Hepatocyte (in vitro differentiated cells): ENCODE measurements at regions not wholly inside any gene's neighbourhood (a gene's known extent, or its start where the extent isn't known, plus 50 kb on each side); places are given as distances from the start of the nearest gene placed in this dataset.
"Not testable (repeated sequence)": the region's sequence is repeated elsewhere in the genome, so short reads cannot be mapped to it uniquely, and the experiment has no call there.

ENCODE experiments used
- DNase-seq: peaks from one replicate; pipeline ENCODE4 v3.0.0-alpha.2; 2016; ENCODE audit warnings: low spot score
- H2AFZ ChIP-seq: fragments of 200-600 bp; sonication (generic); 2 replicates; pipeline ENCODE4 v1.6.0; 2016; ENCODE audit warnings: antibody characterized with exemption, mild to moderate bottlenecking
- H3K27ac ChIP-seq: fragments of 200-600 bp; sonication (generic); 2 replicates; pipeline ENCODE4 v1.5.1; 2016; ENCODE audit warnings: mild to moderate bottlenecking
- H3K27me3 ChIP-seq: fragments of 200-600 bp; sonication (generic); 2 replicates; pipeline ENCODE4 v1.6.1; 2016
- H3K36me3 ChIP-seq: fragments of 200-600 bp; sonication (generic); replicated peaks from 2 replicates; pipeline ENCODE4 v1.5.1; 2016; ENCODE audit warnings: low read depth; ENCODE audit not compliant: insufficient read depth
- H3K4me1 ChIP-seq: fragments of 200-600 bp; sonication (generic); 2 replicates; pipeline ENCODE4 v1.5.1; 2016; ENCODE audit warnings: mild to moderate bottlenecking, moderate library complexity; ENCODE audit not compliant: insufficient read depth
- H3K4me2 ChIP-seq: fragments of 200-600 bp; sonication (generic); 2 replicates; pipeline ENCODE4 v1.6.0; 2016
- H3K4me3 ChIP-seq: fragments of 200-600 bp; sonication (generic); 2 replicates; pipeline ENCODE4 v1.5.1; 2016; ENCODE audit warnings: mild to moderate bottlenecking
- H3K79me2 ChIP-seq: fragments of 200-600 bp; sonication (generic); 2 replicates; pipeline ENCODE4 v1.6.0; 2017; ENCODE audit warnings: mild to moderate bottlenecking
- H3K9me2 ChIP-seq: fragments of 200-600 bp; sonication (generic); replicated peaks from 2 replicates; pipeline ENCODE4 v1.6.0; 2017; ENCODE audit warnings: mild to moderate bottlenecking; ENCODE audit not compliant: insufficient read depth
- H3K9me3 ChIP-seq: fragments of 200-600 bp; sonication (generic); 2 replicates; pipeline ENCODE4 v1.5.1; 2016; ENCODE audit warnings: low read depth, mild to moderate bottlenecking
- H4K20me1 ChIP-seq: fragments of 200-600 bp; sonication (generic); 2 replicates; pipeline ENCODE4 v1.6.0; 2016; ENCODE audit warnings: mild to moderate bottlenecking; ENCODE audit not compliant: insufficient read depth, poor library complexity, severe bottlenecking
- EZH2 ChIP-seq: fragments of 200-600 bp; sonication (generic); IDR thresholded peaks from 2 replicates; pipeline ENCODE4 v1.6.1; 2016; ENCODE audit warnings: antibody characterized with exemption, mild to moderate bottlenecking, borderline replicate concordance
- EZH2phosphoT487 ChIP-seq: fragments of 200-600 bp; sonication (generic); IDR thresholded peaks from one replicate; pipeline ENCODE4 v1.6.1; 2018; ENCODE audit warnings: antibody characterized with exemption, mild to moderate bottlenecking, low read depth, moderate library complexity; ENCODE audit not compliant: unreplicated experiment, severe bottlenecking
- WGBS: methylation state at CpG from one replicate; pipeline ENCODE4 v1.1.6; 2016; ENCODE audit warnings: low lambda C conversion rate; ENCODE audit errors: missing lambda C conversion rate; 5-methylcytosine and 5-hydroxymethylcytosine counted together
- TF ChIP-seq, protein P1 (sequence below): fragments of 200-600 bp; sonication (generic); IDR thresholded peaks from 2 replicates; pipeline ENCODE4 v1.5.1; 2016; ENCODE audit warnings: antibody characterized with exemption, mild to moderate bottlenecking; ENCODE audit not compliant: poor library complexity

GRCh38 chr21:18118566-18118965, 126.1 kb upstream of the CHODL start:
- Histone ChIP-seq H2AFZ (no peak overlapping the region), H4K20me1 (no peaks in the 10 kb centered on the region), H3K79me2 (no peaks in the 10 kb centered on the region), H3K4me2 (no peak overlapping the region), H3K27me3 (no peaks in the 10 kb centered on the region), H3K27ac (no peak overlapping the region), H3K9me3 (no peaks in the 10 kb centered on the region), H3K9me2 (no peaks in the 10 kb centered on the region), H3K4me3 (no peak overlapping the region), H3K36me3 (no peaks in the 10 kb centered on the region), H3K4me1 (no peaks in the 10 kb centered on the region)
- no peak for DNase-seq
- TF ChIP-seq EZH2 (no peak), EZH2phosphoT487 (no peak)
- TF ChIP-seq, protein P1, sequence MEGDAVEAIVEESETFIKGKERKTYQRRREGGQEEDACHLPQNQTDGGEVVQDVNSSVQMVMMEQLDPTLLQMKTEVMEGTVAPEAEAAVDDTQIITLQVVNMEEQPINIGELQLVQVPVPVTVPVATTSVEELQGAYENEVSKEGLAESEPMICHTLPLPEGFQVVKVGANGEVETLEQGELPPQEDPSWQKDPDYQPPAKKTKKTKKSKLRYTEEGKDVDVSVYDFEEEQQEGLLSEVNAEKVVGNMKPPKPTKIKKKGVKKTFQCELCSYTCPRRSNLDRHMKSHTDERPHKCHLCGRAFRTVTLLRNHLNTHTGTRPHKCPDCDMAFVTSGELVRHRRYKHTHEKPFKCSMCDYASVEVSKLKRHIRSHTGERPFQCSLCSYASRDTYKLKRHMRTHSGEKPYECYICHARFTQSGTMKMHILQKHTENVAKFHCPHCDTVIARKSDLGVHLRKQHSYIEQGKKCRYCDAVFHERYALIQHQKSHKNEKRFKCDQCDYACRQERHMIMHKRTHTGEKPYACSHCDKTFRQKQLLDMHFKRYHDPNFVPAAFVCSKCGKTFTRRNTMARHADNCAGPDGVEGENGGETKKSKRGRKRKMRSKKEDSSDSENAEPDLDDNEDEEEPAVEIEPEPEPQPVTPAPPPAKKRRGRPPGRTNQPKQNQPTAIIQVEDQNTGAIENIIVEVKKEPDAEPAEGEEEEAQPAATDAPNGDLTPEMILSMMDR: no peak
- 77% methylated on average over 1 of the region's 1 CpG for WGBS

GRCh38 chr21:18117176-18117575, 127.5 kb upstream of the CHODL start:
- WGBS: 33% methylated on average over 1 of the region's 1 CpG
- Histone ChIP-seq H3K79me2 (no peaks in the 10 kb centered on the region), H3K9me2 (no peaks in the 10 kb centered on the region), H3K27me3 (no peaks in the 10 kb centered on the region), H2AFZ (no peak overlapping the region), H4K20me1 (no peaks in the 10 kb centered on the region), H3K4me3 (no peak overlapping the region), H3K36me3 (no peaks in the 10 kb centered on the region), H3K9me3 (no peaks in the 10 kb centered on the region), H3K4me2 (no peak overlapping the region), H3K4me1 (no peaks in the 10 kb centered on the region), H3K27ac (no peak overlapping the region)
- TF ChIP-seq, protein P1: no peak
- no peak for TF ChIP-seq EZH2phosphoT487
- no peak for TF ChIP-seq EZH2
- DNase-seq: no peak

DNA sequence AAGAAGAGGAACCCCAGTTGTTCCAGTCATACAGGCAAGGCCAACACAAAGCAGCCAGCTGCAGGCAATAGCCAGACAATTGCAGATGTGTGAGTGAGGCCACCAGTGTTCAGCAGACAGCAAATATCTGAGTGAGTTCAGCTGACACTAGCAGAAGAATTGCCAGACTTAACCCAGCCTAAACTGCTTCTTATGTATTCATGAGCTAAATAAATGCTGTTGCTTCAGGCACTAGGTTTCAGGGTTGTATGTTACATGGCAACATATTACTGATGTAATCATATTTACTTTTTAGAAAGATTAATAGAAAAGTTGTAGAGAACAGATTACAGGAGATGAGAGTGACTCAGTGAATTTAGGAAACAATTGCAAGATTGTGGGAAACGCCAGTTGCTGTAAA, 129.8 kb upstream of the CHODL start:
- no peak overlapping the region for H3K4me2 ChIP-seq
- H3K4me1 ChIP-seq: no peaks in the 10 kb centered on the region
- no peaks in the 10 kb centered on the region for H3K9me2 ChIP-seq
- H2AFZ ChIP-seq: no peak overlapping the region
- H3K27ac ChIP-seq: no peak overlapping the region
- no peaks in the 10 kb centered on the region for H3K36me3 ChIP-seq
- WGBS: 69% methylated on average over 1 of the region's 1 CpG
- no peak overlapping the region for H3K4me3 ChIP-seq
- no peaks in the 10 kb centered on the region for H4K20me1 ChIP-seq
- H3K79me2 ChIP-seq: no peaks in the 10 kb centered on the region
- DNase-seq: no peak
- TF ChIP-seq EZH2phosphoT487 (no peak), EZH2 (no peak)
- TF ChIP-seq, protein P1: no peak
- H3K27me3 ChIP-seq: no peaks in the 10 kb centered on the region
- H3K9me3 ChIP-seq: no peaks in the 10 kb centered on the region

DNA sequence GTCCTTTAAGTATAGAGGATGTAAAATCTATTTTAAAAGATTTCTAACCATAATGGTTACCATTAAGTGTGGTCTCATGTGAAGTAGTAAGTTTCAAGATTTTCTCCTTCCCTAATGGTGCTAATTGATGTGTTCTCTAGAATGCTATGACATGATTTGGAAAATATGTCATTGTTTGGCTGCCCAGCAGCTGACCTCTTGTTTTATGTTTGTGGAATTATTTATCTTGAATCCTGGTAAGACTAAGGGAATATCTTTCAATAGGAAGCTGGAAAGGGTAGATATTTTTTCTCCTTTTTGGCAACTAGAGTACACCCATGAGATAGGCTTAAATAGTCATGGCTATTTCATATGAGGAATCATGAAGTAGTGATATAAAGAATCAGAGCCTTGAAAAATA, 139.8 kb upstream of the CHODL start:
- DNase-seq: no peak
- H3K4me2 ChIP-seq: no peak overlapping the region
- no peak overlapping the region for H3K27ac ChIP-seq
- no peak overlapping the region for H2AFZ ChIP-seq
- no peak for TF ChIP-seq EZH2
- TF ChIP-seq EZH2phosphoT487: no peak
- TF ChIP-seq, protein P1: no peak
- H3K9me2 ChIP-seq: no peaks in the 10 kb centered on the region
- no peaks in the 10 kb centered on the region for H4K20me1 ChIP-seq
- no peaks in the 10 kb centered on the region for H3K79me2 ChIP-seq
- no peaks in the 10 kb centered on the region for H3K4me1 ChIP-seq
- no peaks in the 10 kb centered on the region for H3K27me3 ChIP-seq
- no peaks in the 10 kb centered on the region for H3K9me3 ChIP-seq
- no peaks in the 10 kb centered on the region for H3K36me3 ChIP-seq
- no peak overlapping the region for H3K4me3 ChIP-seq

GRCh38 chr21:18096413-18096812, 148.2 kb upstream of the CHODL start:
- not testable (repeated sequence) for H3K27ac ChIP-seq, H3K4me1 ChIP-seq, DNase-seq, H4K20me1 ChIP-seq, H3K9me2 ChIP-seq, H3K4me2 ChIP-seq, H3K79me2 ChIP-seq, H2AFZ ChIP-seq, H3K27me3 ChIP-seq, H3K36me3 ChIP-seq, H3K4me3 ChIP-seq, H3K9me3 ChIP-seq
- 87% methylated on average over 2 of the region's 2 CpGs for WGBS
